SH-SY5Y (cell line): ENCODE measurements at regions not wholly inside any gene's neighbourhood (a gene's known extent, or its start where the extent isn't known, plus 50 kb on each side); places are given as distances from the start of the nearest gene placed in this dataset.

Experiments
- GATA2 ChIP-seq: IDR thresholded peaks from 2 replicates; pipeline ENCODE4 v1.6.1; 2011; ENCODE audit warnings: mild to moderate bottlenecking, low read depth, low read length
- GATA3 ChIP-seq: IDR thresholded peaks from 2 replicates; pipeline ENCODE4 v1.6.1; 2011; ENCODE audit warnings: low read depth, mild to moderate bottlenecking, low read length, moderate library complexity

DNA sequence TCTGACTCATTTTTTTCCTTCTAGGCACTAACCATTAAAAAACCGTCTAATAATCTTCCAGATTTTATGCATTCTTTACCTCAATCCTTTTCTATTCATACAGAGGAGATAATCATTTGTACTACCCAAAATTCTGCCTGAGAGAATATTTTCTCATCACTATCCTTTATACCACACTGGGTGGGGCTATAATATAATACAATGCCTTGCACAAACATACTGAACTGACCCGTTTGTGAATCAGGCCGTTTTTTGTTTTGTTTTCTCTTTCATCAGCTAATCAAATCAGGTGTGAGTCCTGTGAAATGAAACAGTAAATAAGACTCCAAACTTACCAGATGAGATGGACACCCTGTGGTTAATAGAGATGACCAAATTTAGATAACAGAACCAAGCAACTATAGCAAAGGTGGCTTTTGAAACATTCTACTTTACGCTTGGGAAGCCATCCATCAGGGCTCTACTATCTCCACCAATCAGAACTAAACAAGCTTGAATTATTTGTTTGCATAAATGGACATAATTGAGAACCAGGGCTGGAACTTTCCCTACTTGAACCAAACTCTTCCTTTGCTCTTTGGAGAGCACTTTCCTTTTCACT, 573.0 kb downstream of the GABRG1 start:
- no peak for TF ChIP-seq GATA3
- TF ChIP-seq GATA2: no peak

DNA sequence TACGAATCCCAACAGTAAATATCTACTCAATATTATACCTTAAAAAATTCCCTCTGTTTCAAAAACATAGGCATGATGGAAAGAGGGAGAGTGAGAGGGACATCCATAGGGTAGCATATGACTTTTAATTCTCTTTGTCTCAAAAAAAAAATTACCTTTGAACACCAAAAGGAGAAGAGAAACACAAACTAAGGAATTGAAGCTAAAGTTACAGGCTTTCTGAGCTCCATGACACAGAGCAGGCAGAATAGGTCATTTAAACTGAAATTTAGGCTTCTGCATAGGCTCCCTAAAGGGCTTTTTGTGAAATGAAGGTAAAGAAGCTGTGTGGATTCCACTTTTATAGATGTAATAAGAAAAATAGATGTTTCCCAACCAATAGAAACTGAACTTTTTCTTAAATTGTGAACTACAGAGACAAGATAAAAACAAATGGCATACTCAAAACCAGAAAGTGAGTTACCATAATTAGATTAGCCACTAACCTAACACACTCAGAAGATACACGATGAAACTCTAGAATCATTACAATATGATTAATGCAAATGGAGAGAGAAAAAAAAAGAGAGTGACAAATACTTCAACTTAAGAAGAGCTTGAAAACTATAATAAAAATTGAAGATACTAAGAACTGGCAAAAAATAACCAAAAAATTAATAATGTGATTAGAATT, 584.6 kb downstream of the GABRG1 start:
- TF ChIP-seq GATA3 (no peak), GATA2 (no peak)

DNA sequence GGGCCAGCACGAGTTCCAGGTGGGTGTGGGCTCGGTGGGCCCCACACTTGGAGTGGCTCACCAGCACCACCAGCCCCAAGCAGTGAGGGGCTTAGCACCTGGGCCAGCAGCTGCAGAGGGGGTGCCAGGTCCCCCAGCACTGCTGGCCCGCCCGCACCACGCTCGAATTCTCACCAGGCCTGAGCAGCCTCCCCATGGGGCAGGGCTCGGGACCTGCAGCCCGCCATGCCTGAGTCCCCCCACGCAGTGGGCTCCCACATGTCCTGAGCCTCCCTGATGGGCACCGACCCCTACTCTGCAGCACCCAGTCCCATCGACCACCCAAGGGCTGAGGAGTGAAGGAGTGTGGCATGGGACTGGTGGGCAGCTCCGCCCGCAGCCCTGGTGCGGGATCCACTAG, 593.4 kb downstream of the GABRG1 start:
- TF ChIP-seq GATA2 (no peak), GATA3 (no peak)

DNA sequence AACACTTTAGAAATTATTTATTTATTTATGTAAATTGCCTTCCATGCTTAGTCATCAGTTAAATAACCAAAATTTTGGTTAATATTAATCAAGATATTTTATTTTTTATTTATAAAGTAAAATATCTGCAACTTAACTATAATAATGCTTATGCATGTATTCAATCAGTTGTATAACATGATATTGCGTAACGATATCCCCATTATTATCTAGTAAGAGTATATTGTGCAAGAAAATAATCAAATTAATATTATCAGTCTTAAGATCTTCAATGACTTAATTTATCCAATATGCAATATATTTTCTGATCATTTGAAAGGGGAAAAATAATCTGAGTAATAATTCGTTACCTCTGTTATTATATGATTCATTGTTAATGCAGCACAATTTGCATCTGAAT, 596.7 kb downstream of the GABRG1 start:
- TF ChIP-seq GATA3 (no peak), GATA2 (no peak)

DNA sequence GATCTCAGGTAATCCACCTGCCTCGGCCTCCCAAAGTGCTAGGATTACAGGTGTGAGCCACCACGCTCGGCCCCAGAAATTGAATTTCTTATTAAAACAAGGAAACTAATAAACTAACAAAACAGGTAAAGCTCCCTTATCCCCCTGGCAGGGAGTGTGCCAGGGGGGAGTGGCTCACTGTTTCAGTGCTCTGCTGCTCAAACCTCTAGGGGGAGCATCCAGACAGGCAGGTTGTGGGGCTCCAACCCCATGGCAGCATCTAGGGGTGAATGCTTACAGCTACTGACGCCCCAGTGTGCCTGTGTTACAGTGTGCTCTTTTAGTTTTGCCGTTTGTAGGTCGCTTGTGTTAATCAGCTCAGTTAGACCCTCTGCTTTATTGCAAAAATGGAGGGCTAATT, 605.0 kb downstream of the GABRG1 start:
- TF ChIP-seq GATA2 (no peak), GATA3 (no peak)

DNA sequence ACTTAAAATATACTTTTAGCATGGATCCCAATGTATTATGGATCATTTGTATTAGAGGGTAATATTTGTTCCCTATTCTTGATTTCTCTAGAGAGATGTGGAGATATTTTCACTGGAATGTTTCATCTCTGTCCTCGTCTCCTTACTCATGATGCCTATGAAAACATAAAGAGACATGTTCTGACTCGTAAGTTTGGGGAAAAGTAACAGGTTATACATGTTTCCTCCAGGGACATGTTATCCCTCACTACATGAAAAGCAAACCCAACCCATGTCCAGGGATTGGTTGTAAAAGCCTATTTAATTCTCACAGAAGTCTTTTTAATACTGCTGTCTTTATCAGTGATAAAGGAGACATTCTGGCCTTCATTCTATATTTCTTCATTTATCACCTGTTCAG, 621.4 kb downstream of the GABRG1 start:
- TF ChIP-seq GATA3 (no peak), GATA2 (no peak)

DNA sequence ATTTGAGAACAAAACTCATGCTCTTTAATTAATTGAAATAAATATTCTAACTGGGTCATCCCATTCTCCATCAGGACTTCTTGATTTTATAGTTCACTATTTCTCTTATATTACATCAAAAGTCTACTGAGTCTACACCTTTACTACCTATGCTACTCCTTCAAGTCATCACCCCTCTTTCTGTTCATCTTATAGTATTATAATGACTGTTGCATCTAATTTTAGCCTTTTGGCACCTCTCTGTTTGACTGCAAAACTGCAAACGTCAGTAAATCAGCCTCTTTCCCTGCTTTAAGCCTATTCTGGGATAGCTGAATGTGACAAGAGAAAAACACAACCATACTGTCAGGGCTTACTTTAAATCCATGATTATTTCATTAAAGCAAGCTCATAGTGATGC, 639.1 kb downstream of the GABRG1 start:
- no peak for TF ChIP-seq GATA3
- no peak for TF ChIP-seq GATA2

DNA sequence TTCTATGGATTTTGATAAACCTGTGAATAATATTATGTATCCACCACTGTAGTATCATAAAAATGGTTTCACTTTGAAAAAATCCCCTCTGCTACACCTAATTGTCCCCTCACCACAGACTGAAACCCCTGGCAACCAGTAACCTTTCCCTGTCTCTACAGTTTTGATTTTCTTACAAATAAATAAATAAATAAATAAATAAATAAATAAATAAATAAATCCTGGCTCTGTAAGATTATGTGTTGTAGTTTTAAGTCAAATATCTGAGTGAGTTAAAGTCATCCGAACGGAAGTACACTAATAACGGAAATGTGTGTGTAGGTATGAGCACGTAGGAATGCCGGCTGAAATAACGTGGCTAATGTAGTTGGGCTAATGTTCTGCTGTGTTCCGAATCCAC, 641.5 kb downstream of the GABRG1 start:
- TF ChIP-seq GATA2: no peak
- TF ChIP-seq GATA3: no peak

DNA sequence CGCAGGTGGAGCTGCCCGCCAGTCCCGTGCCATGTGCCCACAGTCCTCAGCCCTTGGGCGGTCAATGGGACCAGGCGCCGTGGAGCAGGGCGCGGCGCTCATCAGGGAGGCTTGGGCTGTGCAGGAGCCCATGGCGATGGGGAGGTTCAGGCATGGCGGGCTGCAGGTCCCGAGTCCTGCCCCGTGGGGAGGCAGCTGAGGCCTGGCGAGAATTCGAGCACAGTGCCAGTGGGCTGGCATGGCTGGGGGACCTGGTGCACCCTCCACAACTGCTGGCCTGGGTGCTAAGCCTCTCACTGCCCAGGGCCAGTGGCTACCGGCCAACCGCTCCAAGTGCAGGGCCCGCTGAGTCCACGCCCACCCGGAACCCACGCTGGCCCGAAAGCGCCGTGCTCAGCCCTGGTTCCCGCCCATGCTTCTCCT, 646.5 kb downstream of the GABRG1 start:
- TF ChIP-seq GATA2 (no peak), GATA3 (no peak)

DNA sequence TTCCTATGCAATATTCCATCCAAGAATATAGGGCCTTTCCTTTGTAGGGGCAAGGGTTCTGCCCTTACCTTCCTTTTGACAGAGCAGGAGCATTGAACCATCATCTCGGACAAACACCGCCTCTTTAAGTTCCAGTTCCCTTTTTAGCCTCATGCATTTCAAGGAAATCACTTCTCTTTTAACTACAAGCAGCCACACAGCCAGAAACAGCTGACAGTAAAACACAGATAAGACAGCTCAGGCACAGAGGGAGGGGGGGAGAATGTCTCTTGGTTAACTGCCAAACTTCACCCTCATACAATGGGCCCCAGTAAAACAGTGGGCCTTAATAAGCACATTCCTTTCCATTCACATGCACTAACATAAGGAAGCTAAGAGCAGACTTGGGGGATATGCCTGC, 648.3 kb downstream of the GABRG1 start:
- TF ChIP-seq GATA3 (no peak), GATA2 (no peak)

DNA sequence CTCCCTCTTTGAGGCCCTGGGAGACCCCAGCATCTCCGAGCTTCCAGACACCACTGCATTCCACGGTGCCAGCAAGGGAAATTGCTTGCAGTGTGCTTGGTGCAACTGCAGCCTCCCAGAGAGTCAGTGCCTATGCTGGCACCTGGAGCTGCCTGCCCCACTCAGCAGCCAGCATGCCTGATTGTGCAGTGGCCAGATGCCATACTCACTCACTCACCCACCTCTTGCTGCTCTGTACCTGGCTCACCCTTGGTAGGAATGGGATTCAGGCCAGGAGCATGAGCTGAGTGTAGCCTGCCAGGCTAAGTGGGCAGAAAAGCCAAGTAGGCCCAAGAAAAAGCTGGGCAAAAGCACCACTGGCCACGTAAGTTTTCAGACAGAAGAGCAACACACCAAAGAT, 651.4 kb downstream of the GABRG1 start:
- no peak for TF ChIP-seq GATA2
- no peak for TF ChIP-seq GATA3

DNA sequence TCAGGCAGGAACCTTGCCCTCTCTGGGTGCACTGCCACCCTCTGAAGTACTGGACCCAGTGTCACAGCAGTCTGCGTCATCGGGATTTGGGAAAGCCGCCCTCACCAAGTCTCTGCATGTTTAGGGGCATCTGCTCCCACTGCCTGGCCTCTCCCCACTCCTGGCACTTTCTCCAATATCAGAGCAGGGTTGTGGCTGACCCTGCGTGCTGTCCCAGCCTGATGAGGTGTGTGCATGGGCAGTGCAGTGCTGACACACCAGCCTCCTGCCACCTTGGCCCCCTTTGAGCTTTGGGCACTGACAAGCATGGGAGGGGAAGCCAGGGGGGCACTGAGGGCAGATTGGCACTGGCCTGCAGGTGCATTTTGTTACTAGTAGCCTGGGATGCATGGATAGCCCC, 652.5 kb downstream of the GABRG1 start:
- TF ChIP-seq GATA3: no peak
- TF ChIP-seq GATA2: no peak

DNA sequence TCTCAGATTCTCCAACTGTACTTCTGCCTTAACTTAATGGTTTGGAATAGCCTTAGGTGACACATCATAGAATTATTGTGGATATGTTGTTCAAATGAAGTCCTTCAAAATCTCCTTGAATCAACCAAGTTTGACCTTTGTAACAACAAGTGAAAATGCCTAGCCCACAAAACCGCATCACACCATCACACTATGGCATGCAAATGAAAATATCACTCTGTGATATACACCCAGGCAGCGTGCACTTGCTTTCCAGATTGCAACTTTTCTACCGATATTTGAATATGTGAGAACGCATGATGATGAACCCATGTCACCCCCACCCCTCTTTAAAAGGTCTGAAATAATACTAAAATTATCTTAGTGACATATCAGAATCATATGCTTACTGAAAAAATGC, 656.7 kb downstream of the GABRG1 start:
- TF ChIP-seq GATA2 (no peak), GATA3 (no peak)

DNA sequence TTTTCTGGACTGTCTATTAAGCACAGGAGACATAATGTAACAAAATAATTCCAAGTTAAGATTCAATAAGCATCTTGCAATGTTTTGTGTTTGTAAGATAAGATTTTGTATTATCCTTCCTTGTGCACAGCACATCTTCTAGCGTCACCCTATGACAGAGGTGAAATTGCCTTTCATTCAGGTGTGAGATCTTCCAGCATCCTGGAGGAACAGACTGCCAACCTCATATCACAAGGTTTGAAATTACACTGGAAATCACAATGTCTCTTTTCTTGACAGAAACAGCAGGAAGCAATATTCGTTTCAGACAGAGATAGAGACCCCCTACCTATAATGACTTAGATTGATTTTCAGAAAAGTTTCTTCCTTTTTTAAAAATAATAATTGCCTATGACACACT, 668.6 kb downstream of the GABRG1 start:
- TF ChIP-seq GATA3: no peak
- no peak for TF ChIP-seq GATA2

DNA sequence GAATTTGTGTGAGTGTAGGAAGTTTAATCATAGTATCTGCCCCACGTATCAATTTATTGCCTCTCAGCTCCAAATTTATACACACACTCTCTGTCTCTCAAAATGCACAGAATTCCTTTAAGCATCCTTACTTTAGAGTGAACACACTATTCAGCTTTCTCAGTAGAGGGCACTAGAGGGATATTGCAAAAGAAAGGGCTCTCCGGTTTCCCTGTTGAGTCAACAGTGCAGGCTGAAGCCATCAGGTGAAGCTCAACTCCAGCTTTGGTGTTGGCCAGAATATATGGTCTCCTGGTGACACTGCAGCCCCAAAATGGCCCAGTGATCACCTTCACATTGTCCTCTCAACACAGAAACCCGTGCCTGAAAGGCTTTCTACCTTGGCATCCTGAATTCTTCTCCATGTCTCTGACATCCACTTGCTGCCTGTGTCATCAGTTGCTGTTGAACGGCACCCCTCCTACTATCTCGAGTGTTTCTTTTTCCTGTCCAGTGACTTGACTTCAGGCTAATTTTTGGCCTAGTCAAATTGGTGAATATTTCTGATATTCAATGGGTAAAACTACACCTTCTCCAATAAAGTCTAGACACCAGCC, 670.5 kb downstream of the GABRG1 start:
- no peak for TF ChIP-seq GATA2
- TF ChIP-seq GATA3: no peak

DNA sequence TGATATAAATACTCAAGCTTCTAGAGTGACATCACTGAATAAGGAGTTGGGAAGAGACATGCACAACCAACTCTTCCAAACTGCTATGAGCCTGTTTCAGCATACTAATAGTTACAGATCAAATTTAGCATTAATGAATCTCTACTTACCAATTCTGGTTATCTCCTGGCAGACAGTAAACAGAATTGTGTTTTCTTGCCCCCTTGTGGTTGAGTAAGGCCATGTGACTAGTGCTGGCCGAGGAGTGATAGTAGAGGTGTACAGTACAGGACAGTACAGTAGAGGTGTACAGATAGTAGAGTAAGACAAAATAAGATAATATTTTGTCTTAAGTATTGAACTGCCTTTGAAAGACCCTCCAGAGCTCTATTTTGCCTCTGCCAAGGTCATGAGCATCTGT, 681.4 kb downstream of the GABRG1 start:
- TF ChIP-seq GATA3 (no peak), GATA2 (no peak)
